Kidney (tissue), 13 donors: ENCODE measurements at regions not wholly inside any gene's neighbourhood (a gene's known extent, or its start where the extent isn't known, plus 50 kb on each side); places are given as distances from the start of the nearest gene placed in this dataset.
"Not testable (repeated sequence)": the region's sequence is repeated elsewhere in the genome, so short reads cannot be mapped to it uniquely, and the experiment has no call there.

Source experiments
- DNase-seq, 5 donors: peaks; one replicate each; pipeline ENCODE4 v3.0.0-alpha.2; 2013 to 2020
- FAIRE-seq: peaks from 2 replicates; lab custom pipeline; 2012; peaks lifted over from hg19 to GRCh38; lab: Jason Lieb, UNC
- H3K27ac ChIP-seq, 2 donors: one replicate each; pipeline ENCODE4 v1.7.0; 2013; ENCODE audit warnings: low read depth in 2 of 2, low read length in 2 of 2, inconsistent platforms in 1 of 2
- H3K27me3 ChIP-seq: one replicate; pipeline ENCODE4 v1.7.1; 2013; ENCODE audit warnings: low read length, inconsistent platforms; ENCODE audit not compliant: control insufficient read depth, insufficient read depth
- H3K36me3 ChIP-seq, 3 donors: one replicate each; pipeline versions ENCODE4 v1.7.0 to v1.7.1; 2013; ENCODE audit warnings: low read length in 3 of 3, control low read depth in 1 of 3, inconsistent platforms in 1 of 3; ENCODE audit not compliant: insufficient read depth in 3 of 3, control insufficient read depth in 2 of 3
- H3K4me1 ChIP-seq, 3 donors: one replicate each; pipeline versions ENCODE4 v1.7.0 to v1.7.1; 2013; ENCODE audit warnings: low read length in 3 of 3, inconsistent platforms in 1 of 3, low read depth in 1 of 3; ENCODE audit not compliant: control insufficient read depth in 2 of 3, insufficient read depth in 2 of 3
- H3K4me3 ChIP-seq, 3 donors: one replicate each; pipeline versions ENCODE4 v1.7.0 to v1.8.1; 2013; ENCODE audit warnings: low read length in 3 of 3, control low read depth in 1 of 3, inconsistent platforms in 1 of 3
- H3K9ac ChIP-seq, 3 donors: one replicate each; pipeline versions ENCODE4 v1.7.0 to v1.7.1; 2013; ENCODE audit warnings: low read length in 3 of 3, control low read depth in 1 of 3, inconsistent platforms in 1 of 3
- H3K9me3 ChIP-seq, 3 donors: one replicate each; pipeline versions ENCODE4 v1.7.0 to v1.7.1; 2013; ENCODE audit warnings: low read length in 3 of 3, control low read depth in 1 of 3, inconsistent platforms in 1 of 3; ENCODE audit not compliant: control insufficient read depth in 2 of 3, insufficient read depth in 1 of 3
- CTCF ChIP-seq: IDR thresholded peaks from 3 replicates; pipeline ENCODE4 v1.5.1; 2012; ENCODE audit warnings: mild to moderate bottlenecking, moderate library complexity, borderline replicate concordance; ENCODE audit not compliant: insufficient read depth; ENCODE audit errors: extremely low read depth
- intact Hi-C: fragments of 100-400 bp; cut with DNase I; formaldehyde crosslinking; loops from one replicate; pipeline ENCODE4 v1.11.1; 2022
- donor health status: control.
- donor health status: control.
- donor health status: control.
- donor health status: control.
- donor health status: control.
- donor health status: DM: yes; HTN: yes; CAD: no.
- donor health status: Normal renal cell carcinoma (clear cell type).

DNA sequence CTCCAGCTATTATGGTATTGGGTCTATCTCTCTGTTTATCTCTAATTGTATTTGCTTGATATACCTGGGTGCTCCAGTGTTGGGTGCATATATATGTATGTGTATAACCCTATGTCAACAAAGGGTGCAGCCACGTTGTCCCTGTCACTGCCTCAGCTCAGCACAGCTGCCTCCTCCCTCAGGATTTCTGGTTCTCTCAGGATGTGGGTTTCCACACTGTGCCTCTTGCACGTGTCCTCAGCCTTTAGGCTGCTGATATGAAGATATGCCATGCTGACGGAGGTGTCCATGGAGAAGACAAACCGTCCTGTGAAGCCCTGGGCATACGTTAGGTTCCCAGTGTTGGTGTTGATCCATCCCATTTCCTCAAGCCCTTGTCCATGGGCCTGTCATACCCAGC is 791.2 kb downstream of the TMEM121 start:
- H3K4me3 ChIP-seq = no peak overlapping the region
- H3K9me3 ChIP-seq = no peaks in the 10 kb centered on the region
- FAIRE-seq (no peak), DNase-seq (no peak)
- no peak for TF ChIP-seq CTCF
- H3K9ac ChIP-seq = no peak overlapping the region
- intact Hi-C loops = no loop called here
- H3K27me3 ChIP-seq = no peaks in the 10 kb centered on the region
- H3K27ac ChIP-seq = no peak overlapping the region
- no peaks in the 10 kb centered on the region for H3K4me1 ChIP-seq
- no peaks in the 10 kb centered on the region for H3K36me3 ChIP-seq

GRCh38 chr14:106318700-106319099 is 792.3 kb downstream of the TMEM121 start:
- intact Hi-C loops = no loop called here
- no peak for FAIRE-seq
- no peak for DNase-seq

GRCh38 chr14:106323970-106324369 is 797.6 kb downstream of the TMEM121 start:
- DNase-seq, H3K27me3 ChIP-seq, FAIRE-seq, H3K4me3 ChIP-seq, intact Hi-C loops, H3K4me1 ChIP-seq, H3K36me3 ChIP-seq, H3K9me3 ChIP-seq, H3K27ac ChIP-seq, H3K9ac ChIP-seq: not testable (repeated sequence)

More at GRCh38 chr14:106318700-106319099, 792.3 kb downstream of the TMEM121 start:
- no peaks in the 10 kb centered on the region for H3K36me3 ChIP-seq
- no peaks in the 10 kb centered on the region for H3K4me1 ChIP-seq
- H3K27ac ChIP-seq = no peak overlapping the region
- H3K9me3 ChIP-seq = no peaks in the 10 kb centered on the region
- H3K4me3 ChIP-seq = no peak overlapping the region
- H3K27me3 ChIP-seq = no peaks in the 10 kb centered on the region
- TF ChIP-seq CTCF = no peak
- H3K9ac ChIP-seq = no peak overlapping the region

DNA sequence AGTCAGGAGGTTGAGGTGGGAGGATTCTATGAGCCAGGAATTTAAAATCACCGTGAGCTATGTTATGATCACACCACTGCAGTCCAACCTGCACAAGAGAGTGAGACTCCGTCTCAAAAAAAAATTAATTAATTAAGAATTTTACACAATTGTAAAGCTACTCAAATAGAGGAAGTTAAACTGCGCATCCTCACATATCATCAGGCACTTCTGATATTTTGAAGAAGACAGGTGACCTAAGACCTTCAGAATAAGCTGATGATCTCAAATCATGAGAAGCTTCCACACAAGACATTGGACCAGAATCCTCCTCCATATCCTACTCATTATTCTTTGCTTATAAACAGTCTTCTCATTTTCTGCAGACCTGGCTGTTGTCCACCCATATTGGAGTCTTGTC is 800.9 kb downstream of the TMEM121 start:
- no peak for TF ChIP-seq CTCF
- FAIRE-seq = no peak

GRCh38 chr14:106327702-106328353 is 801.4 kb downstream of the TMEM121 start:
- H3K9ac ChIP-seq, intact Hi-C loops, DNase-seq: not testable (repeated sequence)

More for the DNA sequence above, 800.9 kb downstream of the TMEM121 start:
- DNase-seq = no peak
- Histone ChIP-seq H3K36me3 (no peaks in the 10 kb centered on the region), H3K4me3 (no peak overlapping the region), H3K9me3 (no peaks in the 10 kb centered on the region), H3K27me3 (no peaks in the 10 kb centered on the region), H3K4me1 (no peaks in the 10 kb centered on the region), H3K9ac (no peak overlapping the region), H3K27ac (no peak overlapping the region)
- intact Hi-C loops = no loop called here

GRCh38 chr14:106329243-106329642 is 802.9 kb downstream of the TMEM121 start:
- not testable (repeated sequence) for H3K27me3 ChIP-seq, H3K9me3 ChIP-seq

More at GRCh38 chr14:106327702-106328353, 801.4 kb downstream of the TMEM121 start:
- FAIRE-seq, H3K27me3 ChIP-seq, H3K4me1 ChIP-seq, H3K36me3 ChIP-seq, H3K27ac ChIP-seq, H3K9me3 ChIP-seq, H3K4me3 ChIP-seq: not testable (repeated sequence)

More at GRCh38 chr14:106329243-106329642, 802.9 kb downstream of the TMEM121 start:
- intact Hi-C loops, H3K4me3 ChIP-seq, H3K4me1 ChIP-seq, FAIRE-seq, H3K36me3 ChIP-seq, H3K9ac ChIP-seq, H3K27ac ChIP-seq, DNase-seq: not testable (repeated sequence)
